MCF 10A (cell line): ENCODE measurements at regions not wholly inside any gene's neighbourhood (a gene's known extent, or its start where the extent isn't known, plus 50 kb on each side); places are given as distances from the start of the nearest gene placed in this dataset.

Experiments used
- BruUV-seq: library from RNA; stranded (reverse); fragments of 400-500 nt; replicated peaks from 2 replicates; lab custom pipeline; 2021; lab: Mats Ljungman, UMichigan
- CTCF ChIA-PET: fragments of 300-600 bp; sonication (Branson Sonifier 250); formaldehyde crosslinking; extraction: SDS; loops from one replicate; lab custom pipeline; 2021; ENCODE audit warnings: antibody characterized with exemption, inconsistent platforms; lab: Yijun Ruan, JAX
- POLR2A ChIA-PET: fragments of 300-600, 350-650 bp; sonication (Branson Sonifier 250); formaldehyde crosslinking; extraction: SDS; loops from one replicate; lab custom pipeline; 2020; ENCODE audit warnings: antibody characterized with exemption, inconsistent platforms; lab: Yijun Ruan, JAX
- DNase-seq: peaks from one replicate; pipeline ENCODE4 v3.0.0-alpha.2; 2018; ENCODE audit not compliant: unreplicated experiment
- H3K27ac Mint-ChIP-seq: one replicate; pipeline ENCODE4 v1.8.0; 2022; ENCODE audit warnings: mild to moderate bottlenecking, low read depth, mixed read lengths; ENCODE audit not compliant: unreplicated experiment
- H3K27me3 Mint-ChIP-seq: one replicate; pipeline ENCODE4 v1.8.0; 2022; ENCODE audit warnings: mixed read lengths; ENCODE audit not compliant: insufficient read depth, unreplicated experiment
- H3K36me3 Mint-ChIP-seq: one replicate; pipeline ENCODE4 v1.8.0; 2022; ENCODE audit warnings: mild to moderate bottlenecking, moderate library complexity, mixed read lengths; ENCODE audit not compliant: insufficient read depth, unreplicated experiment
- H3K4me1 Mint-ChIP-seq: one replicate; pipeline ENCODE4 v1.8.0; 2022; ENCODE audit warnings: mixed read lengths; ENCODE audit not compliant: insufficient read depth, unreplicated experiment
- H3K4me3 Mint-ChIP-seq: one replicate; pipeline ENCODE4 v1.8.0; 2022; ENCODE audit warnings: mild to moderate bottlenecking, moderate library complexity, mixed read lengths; ENCODE audit not compliant: unreplicated experiment
- H3K9me3 Mint-ChIP-seq: one replicate; pipeline ENCODE4 v1.8.0; 2022; ENCODE audit warnings: mixed read lengths; ENCODE audit not compliant: unreplicated experiment
- intact Hi-C: fragments of 100-400 bp; cut with micrococcal nuclease; formaldehyde crosslinking; loops from 2 replicates; pipeline ENCODE4 v1.14.1; 2022
- TF ChIP-seq, protein P1 (sequence below): fragments of 200-600 bp; IDR thresholded peaks from one replicate; pipeline ENCODE4 v1.8.0; 2022; ENCODE audit warnings: antibody characterized with exemption, mild to moderate bottlenecking; ENCODE audit not compliant: unreplicated experiment

DNA sequence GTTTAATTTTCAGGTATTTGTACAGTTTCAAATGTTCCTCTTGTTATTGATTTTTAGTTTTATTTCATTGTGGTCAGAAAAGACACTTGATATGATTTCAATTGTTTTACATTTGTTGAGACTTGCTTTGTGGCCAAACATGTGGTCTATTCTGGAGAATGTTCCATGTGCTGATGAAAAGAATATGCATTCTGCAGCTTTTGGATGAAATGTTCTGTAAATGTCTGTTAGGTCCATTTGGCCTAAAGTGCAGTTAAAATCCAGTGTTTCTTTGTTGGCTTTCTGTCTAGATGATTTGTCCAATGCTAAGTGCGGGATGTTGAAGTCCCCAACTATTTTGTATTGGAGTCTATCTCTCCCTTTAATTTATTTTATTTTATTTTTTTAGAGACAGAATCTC lies 70.5 kb downstream of the ZNF503 start:
- Mint-ChIP-seq H3K4me3 (no peak overlapping the region), H3K27ac (no peak overlapping the region), H3K9me3 (peaks cover 7% of the 10 kb centered on the region), H3K27me3 (no peaks in the 10 kb centered on the region), H3K4me1 (no peaks in the 10 kb centered on the region), H3K36me3 (peaks cover 6% of the 10 kb centered on the region)
- TF ChIP-seq, protein P1, sequence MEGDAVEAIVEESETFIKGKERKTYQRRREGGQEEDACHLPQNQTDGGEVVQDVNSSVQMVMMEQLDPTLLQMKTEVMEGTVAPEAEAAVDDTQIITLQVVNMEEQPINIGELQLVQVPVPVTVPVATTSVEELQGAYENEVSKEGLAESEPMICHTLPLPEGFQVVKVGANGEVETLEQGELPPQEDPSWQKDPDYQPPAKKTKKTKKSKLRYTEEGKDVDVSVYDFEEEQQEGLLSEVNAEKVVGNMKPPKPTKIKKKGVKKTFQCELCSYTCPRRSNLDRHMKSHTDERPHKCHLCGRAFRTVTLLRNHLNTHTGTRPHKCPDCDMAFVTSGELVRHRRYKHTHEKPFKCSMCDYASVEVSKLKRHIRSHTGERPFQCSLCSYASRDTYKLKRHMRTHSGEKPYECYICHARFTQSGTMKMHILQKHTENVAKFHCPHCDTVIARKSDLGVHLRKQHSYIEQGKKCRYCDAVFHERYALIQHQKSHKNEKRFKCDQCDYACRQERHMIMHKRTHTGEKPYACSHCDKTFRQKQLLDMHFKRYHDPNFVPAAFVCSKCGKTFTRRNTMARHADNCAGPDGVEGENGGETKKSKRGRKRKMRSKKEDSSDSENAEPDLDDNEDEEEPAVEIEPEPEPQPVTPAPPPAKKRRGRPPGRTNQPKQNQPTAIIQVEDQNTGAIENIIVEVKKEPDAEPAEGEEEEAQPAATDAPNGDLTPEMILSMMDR, result no peak
- POLR2A ChIA-PET, result interaction anchor here (0.6 to 1.2 kb wide), 4 partner anchors 12 to 96 kb away, joined by 3 read pairs; no protein-coding TSS in a partner anchor
- DNase-seq, result no peak
- CTCF ChIA-PET, result no interaction called here
- intact Hi-C loops, result no loop called here
- no TSS peak for BruUV-seq

DNA sequence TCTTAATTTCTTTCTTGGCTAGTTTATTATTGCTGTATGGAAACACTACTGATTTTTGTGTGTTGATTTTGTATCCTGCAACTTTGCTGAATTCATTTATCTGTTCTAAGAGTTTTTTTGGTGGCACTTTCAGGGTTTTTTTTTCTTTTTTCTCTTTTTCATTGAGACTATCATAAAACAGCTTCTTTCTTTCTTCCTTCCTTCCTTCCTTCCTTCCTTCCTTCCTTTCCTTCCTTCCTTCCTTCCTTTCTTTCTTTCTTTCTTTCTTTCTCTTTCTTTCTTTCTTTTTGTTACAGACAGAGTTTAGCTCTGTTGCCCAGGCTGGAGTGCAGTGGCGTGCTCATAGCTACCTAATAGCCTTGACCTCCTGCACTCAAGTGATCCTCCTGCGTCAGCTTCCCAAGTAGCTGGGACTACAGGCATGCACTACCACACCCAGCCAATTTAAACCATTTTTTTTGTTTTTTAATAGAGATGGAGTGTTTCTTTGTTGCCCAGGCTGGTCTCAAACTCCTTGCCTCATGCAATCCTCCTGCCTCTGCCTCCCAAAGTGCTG lies 72.3 kb downstream of the ZNF503 start:
- ChIA-PET POLR2A (interaction anchor here (0.7 kb wide), 2 partner anchors 742 to 1690 kb away, joined by 3 to 4 read pairs; no protein-coding TSS in a partner anchor), CTCF (no interaction called here)
- no peaks in the 10 kb centered on the region for H3K27me3 Mint-ChIP-seq
- H3K4me3 Mint-ChIP-seq, result no peak overlapping the region
- H3K4me1 Mint-ChIP-seq, result no peaks in the 10 kb centered on the region
- no peaks in the 10 kb centered on the region for H3K36me3 Mint-ChIP-seq
- no peak overlapping the region for H3K27ac Mint-ChIP-seq
- H3K9me3 Mint-ChIP-seq, result no peaks in the 10 kb centered on the region
- no TSS peak for BruUV-seq
- TF ChIP-seq, protein P1, result no peak
- DNase-seq, result no peak
- intact Hi-C loops, result no loop called here

DNA sequence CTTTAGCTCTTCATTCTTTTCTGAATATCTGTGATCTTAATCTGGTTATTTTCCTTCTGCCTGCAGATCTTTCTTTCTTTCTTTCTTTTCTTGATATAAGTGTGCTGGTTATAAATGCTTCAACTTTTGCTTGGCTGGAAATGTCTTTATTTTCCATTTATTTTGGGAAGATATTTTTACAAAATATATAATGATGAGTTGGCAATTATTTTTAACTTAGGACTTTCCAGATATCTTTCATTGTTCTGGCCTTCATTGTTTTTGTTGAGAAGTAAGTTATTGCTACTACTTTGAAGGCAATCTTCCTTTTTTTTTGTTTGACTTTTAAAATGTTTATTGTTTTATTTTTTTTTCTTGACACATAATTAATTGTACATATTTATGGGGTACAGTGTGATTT lies 75.3 kb downstream of the ZNF503 start:
- intact Hi-C loops, result no loop called here
- no TSS peak for BruUV-seq
- TF ChIP-seq, protein P1, result no peak
- no peaks in the 10 kb centered on the region for H3K27me3 Mint-ChIP-seq
- no peak overlapping the region for H3K4me3 Mint-ChIP-seq
- no peaks in the 10 kb centered on the region for H3K36me3 Mint-ChIP-seq
- no peaks in the 10 kb centered on the region for H3K4me1 Mint-ChIP-seq
- no peak for DNase-seq
- H3K27ac Mint-ChIP-seq, result no peak overlapping the region
- CTCF ChIA-PET, result no interaction called here
- POLR2A ChIA-PET, result interaction anchor here (2.0 kb wide), 1 partner anchor 11 kb away, joined by 4 read pairs; no protein-coding TSS in a partner anchor
- H3K9me3 Mint-ChIP-seq, result no peaks in the 10 kb centered on the region

DNA sequence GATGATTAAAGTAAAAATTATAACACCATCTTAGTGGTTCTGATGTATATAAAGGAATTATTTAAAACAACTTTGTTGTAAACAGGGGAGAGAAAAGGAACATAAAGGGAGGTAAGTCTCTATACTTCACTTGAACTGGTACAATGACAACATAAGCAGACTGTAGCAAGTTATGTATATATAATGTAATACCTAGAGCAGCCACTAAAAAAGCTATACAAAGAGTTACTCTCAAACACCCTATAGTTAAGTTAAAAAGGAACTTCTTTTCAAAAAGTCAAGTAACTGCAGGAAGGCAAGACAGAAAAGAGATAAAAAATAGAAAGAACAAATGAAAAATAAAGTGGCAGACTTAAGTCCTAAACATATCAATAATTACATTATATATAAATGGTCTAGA lies 82.3 kb downstream of the ZNF503 start:
- ChIA-PET CTCF (interaction anchor here (0.7 kb wide), 1 partner anchor 1111 kb away, joined by 3 read pairs; no protein-coding TSS in a partner anchor), POLR2A (interaction anchor here (0.7 kb wide), 3 partner anchors 12 to 259 kb away, joined by 3 to 5 read pairs (median 3); no protein-coding TSS in a partner anchor)
- no peak for DNase-seq
- Mint-ChIP-seq H3K36me3 (no peaks in the 10 kb centered on the region), H3K4me1 (no peaks in the 10 kb centered on the region), H3K27me3 (no peaks in the 10 kb centered on the region), H3K4me3 (no peak overlapping the region), H3K9me3 (peaks cover 22% of the 10 kb centered on the region), H3K27ac (no peak overlapping the region)
- intact Hi-C loops, result no loop called here
- BruUV-seq, result no TSS peak
- TF ChIP-seq, protein P1, result no peak
